ENCODE measurements at regions not wholly inside any gene's neighbourhood (a gene's known extent, or its start where the extent isn't known, plus 50 kb on each side); places are given as distances from the start of the nearest gene placed in this dataset.
"Not testable (repeated sequence)": the region's sequence is repeated elsewhere in the genome, so short reads cannot be mapped to it uniquely, and the experiment has no call there.

GRCh38 chr3:44132061-44132460, 109.6 kb upstream of the TOPAZ1 start:
- DNase-seq (ENCODE audit: low read depth) = no peak

DNA sequence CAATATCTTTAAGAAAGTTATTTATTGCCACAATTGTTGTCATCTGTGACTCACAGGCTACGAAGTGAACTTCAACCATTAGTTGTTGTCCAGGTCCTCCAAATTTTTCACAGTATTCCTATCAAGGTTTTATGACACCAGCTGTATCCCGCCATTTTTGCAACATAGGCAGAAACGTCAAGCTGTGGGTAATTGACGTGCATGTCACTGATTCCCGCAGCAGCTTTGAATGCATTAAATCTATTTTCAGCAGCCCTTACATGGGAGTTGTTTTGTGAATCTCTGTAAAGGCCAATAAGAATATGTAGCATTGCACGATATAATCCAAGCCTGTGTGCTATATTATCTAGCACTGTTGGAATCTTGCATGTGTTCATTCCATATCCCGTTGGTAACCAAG, 109.1 kb upstream of the TOPAZ1 start:
- DNase-seq (ENCODE audit: low read depth) = no peak

DNA sequence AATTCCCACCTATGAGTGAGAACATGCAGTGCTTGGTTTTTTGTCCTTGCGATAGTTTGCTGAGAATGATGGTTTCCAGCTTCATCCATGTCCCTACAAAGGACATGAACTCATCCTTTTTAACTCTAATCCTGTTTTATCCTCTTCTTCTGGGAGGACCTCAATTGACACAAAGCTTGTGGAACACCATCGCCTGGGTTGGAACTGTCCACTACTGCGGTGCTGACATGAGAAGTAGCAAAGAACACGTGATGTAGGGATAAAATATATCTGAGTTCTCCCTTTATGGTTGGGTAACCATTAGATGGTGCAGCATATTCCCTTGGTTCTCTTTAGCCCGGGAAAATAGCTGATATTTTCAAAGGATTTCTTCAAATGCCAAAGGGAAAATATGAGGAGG, 105.3 kb upstream of the TOPAZ1 start:
- no peak for DNase-seq (ENCODE audit: low read depth)

- DNase-seq (ENCODE audit: low read depth) = no peak
Observed at GRCh38 chr3:44146073-44146472, 95.6 kb upstream of the TOPAZ1 start.

DNA sequence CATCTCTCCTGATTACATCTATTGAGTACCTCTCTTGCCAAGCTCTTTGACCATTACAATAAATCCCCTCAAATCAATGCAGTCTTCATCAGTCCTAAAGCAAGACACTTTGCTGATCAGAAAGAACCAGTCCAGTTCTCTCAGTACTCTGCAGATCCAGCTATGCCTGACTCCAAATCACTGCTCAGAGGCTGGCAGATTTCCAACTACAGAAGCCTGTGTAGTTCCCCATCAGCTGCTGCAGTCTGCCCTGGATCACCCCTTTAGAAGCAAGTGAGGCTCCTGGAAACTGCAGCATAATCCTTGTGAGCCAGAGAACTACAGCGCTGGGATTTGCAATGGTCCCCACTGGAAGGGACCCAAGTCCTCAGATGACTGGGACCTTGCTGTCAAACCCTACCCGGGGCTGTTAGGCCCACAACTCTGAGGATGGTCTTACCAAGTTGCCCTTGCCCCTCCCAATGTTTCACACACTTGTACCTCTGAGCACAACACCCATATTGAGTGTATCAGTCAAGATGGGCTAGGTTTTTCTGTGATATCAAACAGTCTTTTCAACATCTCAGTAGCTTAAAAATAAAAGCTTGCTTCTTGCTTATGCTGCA, 81.9 kb upstream of the TOPAZ1 start:
- DNase-seq (ENCODE audit: low read depth) = no peak

DNA sequence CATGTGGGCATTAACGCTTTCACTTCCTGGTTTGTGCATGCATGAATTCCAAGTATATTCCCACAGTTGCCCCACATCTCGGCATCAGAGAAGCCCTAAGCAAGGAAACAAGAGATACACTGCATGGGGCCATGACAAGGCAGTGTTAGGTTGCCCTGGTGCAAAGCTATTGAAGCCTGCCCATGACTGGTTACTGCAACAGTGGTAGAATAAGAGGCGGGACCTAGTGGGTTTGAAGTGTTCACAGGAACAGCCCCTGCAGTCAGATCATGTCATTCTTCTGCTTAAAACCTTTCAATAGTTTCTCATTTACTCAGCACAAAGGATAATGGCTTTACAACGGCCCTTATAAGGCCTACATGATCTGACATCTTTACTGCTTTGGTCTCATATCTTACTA, 80.9 kb upstream of the TOPAZ1 start:
- DNase-seq (ENCODE audit: low read depth) = no peak

DNA sequence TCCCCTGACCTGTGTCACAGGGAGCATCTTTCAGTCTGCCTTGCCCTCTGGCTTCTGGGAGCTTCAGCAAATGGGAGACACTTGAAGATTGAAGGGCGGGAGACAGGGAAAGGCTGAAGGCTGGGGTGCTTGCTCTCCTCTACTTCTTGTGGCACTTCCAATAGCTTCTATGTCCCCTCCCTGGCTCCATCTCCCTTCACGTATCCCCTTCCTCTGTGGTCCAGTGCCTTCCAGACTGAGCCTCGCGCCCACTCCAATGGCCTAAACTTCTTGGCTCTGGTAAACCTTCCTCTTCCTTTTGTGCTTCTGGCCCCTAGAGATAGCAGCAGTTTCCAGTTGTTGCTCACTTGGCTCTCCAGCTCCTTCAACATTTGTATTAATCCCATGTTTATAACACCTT, 69.8 kb upstream of the TOPAZ1 start:
- DNase-seq (ENCODE audit: low read depth) = no peak

DNA sequence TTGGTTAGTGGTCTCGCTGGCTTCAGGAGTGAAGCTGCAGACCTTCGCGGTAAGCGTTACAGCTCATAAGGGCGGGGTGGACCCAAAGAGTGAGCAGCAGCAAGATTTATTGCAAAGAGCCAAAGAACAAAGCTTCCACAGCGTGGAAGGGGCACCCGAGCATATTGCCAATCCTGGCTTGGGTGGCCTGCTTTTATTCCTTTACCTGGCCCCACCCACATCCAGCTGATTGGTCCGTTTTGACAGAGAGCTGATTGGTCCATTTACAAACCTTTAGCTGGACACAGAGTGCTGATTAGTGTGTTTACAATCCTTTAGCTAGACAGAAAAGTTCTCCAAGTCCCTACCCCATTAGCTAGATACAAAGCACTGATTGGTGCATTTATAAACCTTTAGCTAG, 69.0 kb upstream of the TOPAZ1 start:
- DNase-seq (ENCODE audit: low read depth) = not testable (repeated sequence)

- no peak for DNase-seq (ENCODE audit: low read depth)
Observed at GRCh38 chr3:44173263-44173662, 68.4 kb upstream of the TOPAZ1 start.

DNA sequence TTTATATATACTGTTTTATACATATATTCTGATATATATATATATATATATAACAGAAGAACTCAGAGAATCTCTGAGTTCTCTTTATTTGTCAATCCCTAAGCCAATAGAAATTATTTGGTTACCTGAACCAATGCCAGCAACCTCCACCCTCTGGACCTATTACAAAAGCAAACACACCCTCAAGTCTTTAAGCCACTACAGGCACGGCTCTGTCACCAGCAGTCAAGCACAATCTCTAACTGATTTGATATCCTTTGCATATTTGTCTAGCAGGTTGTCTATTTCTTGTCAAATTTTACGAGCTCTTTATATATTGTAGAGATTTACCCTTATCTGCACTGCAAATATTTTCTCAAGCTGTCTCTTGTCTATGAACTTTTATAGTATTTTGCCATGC, 66.6 kb upstream of the TOPAZ1 start:
- DNase-seq (ENCODE audit: low read depth) = no peak

DNA sequence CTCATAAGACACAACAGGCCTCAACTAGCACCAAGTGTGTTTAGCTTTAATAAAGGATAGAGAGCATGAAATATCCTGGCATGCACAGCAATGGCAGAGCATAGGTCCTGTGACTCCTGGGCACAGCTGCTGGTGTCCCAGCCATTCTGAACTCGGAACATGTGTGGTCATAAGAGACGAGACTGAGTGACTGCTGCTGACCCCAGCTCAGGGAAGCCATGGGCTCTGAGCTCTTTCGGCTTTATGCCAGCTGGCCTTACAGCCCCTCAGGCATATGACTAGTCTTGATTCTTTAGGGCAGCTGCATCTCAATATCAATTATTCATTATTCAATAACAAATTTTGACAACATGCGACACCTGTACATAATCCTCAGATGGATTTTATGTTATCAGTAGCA, 62.4 kb upstream of the TOPAZ1 start:
- no peak for DNase-seq (ENCODE audit: low read depth)

DNA sequence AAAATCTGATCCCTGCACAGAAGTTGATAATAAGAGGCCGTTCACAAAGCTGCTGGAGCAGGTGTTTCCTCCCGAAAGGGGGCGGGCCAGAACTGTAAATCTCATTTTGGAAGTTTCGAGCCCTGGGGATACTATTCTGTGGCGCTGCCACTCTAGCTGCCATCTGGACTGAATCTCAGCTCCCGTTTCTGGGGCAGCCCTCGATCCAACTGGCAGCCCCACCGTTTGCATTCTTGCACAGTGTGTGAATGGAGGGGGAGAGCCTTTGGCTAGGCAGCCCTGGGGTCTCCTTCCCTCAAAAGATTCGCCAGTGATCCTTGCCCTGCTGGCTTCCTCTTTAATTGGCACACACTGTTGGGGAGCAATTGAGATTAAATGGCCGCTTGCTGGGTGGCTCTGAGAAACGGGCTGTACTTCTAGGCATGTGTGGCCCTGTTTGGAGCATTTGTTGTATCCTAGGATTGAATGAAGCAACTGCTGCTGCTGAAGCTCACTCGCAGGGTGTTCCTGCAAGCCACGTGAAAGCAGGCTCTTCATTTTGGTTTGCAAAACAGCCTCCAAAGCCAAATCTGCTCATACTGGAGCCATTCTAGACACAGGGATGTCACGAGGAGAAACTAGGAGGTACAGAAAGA, 57.2 kb upstream of the TOPAZ1 start:
- DNase-seq (ENCODE audit: low read depth) = no peak

DNA sequence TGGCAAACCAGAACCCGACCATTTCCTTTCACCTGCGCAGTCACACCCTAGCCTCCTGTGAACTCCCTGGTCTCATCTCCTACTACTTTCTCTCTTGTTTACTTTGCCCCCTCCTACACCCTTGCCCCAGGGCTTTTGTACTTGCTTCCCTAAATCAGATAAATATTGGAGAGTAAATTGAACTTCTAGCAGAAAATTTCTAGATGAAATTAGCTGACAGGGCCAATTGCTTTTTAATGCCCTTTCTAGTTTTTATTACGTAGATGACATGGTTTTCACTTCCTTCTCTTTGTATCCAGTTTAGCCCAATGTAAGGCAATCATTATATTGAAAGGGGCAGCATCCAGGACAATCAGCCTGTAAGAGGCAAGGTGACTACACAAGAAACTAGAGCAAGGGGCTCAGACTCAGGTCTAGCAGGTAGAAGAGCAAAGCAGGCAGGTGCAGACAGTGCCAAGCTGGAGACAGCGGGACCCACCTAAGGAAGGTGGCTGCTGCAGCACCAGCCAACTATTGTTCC, 56.2 kb upstream of the TOPAZ1 start:
- no peak for DNase-seq (ENCODE audit: low read depth)

- DNase-seq (ENCODE audit: low read depth) = no peak
Observed at GRCh38 chr3:44186111-44186672, 55.5 kb upstream of the TOPAZ1 start.

GRCh38 chr3:44186712-44187111, 55.0 kb upstream of the TOPAZ1 start:
- no peak for DNase-seq (ENCODE audit: low read depth)

Measured in fibroblast of the conjunctiva (primary cell).